Brain microvascular endothelial cell (primary cell): ENCODE measurements at regions not wholly inside any gene's neighbourhood (a gene's known extent, or its start where the extent isn't known, plus 50 kb on each side); places are given as distances from the start of the nearest gene placed in this dataset.

Source experiments
- DNase-seq: peaks from one replicate; pipeline ENCODE4 v3.0.0-alpha.2; 2020
- H3K27ac ChIP-seq: fragments of 250-450 bp; sonication (Bioruptor Pico); 2 replicates; pipeline ENCODE4 v1.5.1; 2020; ENCODE audit warnings: mild to moderate bottlenecking, moderate library complexity
- H3K27me3 ChIP-seq: fragments of 250-450 bp; sonication (Bioruptor Pico); replicated peaks from 2 replicates; pipeline ENCODE4 v1.5.1; 2020; ENCODE audit warnings: mild to moderate bottlenecking
- H3K36me3 ChIP-seq: fragments of 250-450 bp; sonication (Bioruptor Pico); replicated peaks from 2 replicates; pipeline ENCODE4 v1.5.1; 2020; ENCODE audit warnings: mild to moderate bottlenecking
- H3K4me3 ChIP-seq: 2 replicates; pipeline ENCODE4 v1.5.1; 2011; ENCODE audit warnings: low read depth, mild to moderate bottlenecking, control low read depth, low read length, moderate library complexity
- CTCF ChIP-seq: IDR thresholded peaks from 2 replicates; pipeline ENCODE4 v1.5.1; 2011; ENCODE audit warnings: low read depth, mild to moderate bottlenecking, moderate library complexity, low read length, control low read depth, inconsistent platforms; ENCODE audit errors: missing control alignments
- in situ Hi-C: cut with HindIII; loops from 2 replicates; pipeline ENCODE4 v1.10.0; 2017; ENCODE audit warnings: low sequenced_read_pairs, low pct_ligation_motif_present

- H3K4me3 ChIP-seq: no peak overlapping the region
- no peaks in the 10 kb centered on the region for H3K27me3 ChIP-seq
- in situ Hi-C loops: no loop called here
- H3K36me3 ChIP-seq: no peaks in the 10 kb centered on the region
- no peak overlapping the region for H3K27ac ChIP-seq
- TF ChIP-seq CTCF: no peak
- DNase-seq: no peak
These were observed 580.9 kb downstream of the PLCL1 start for GRCh38 chr2:198385326-198385725.

DNA sequence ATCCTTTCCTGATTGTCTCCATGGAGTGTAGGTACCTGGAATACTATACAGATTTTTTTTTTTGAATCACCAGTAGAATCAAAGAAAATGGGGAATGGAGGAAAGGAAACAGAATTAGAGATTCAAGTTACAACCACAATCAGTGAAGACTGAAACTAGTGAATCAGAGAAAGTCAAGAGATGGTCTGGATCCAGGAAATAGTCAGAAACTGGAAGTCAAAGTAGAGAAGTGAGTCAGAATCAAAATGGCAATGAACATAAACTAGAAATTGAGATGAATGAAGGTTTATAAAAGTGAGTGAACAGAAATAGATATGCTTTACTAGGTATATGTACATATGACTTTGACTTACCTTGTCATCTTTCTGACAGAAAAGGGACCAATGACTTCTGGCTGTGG lies 579.0 kb downstream of the PLCL1 start:
- no peak for DNase-seq
- Histone ChIP-seq H3K4me3 (no peak overlapping the region), H3K27ac (no peak overlapping the region), H3K36me3 (no peaks in the 10 kb centered on the region), H3K27me3 (no peaks in the 10 kb centered on the region)
- in situ Hi-C loops: no loop called here
- TF ChIP-seq CTCF: no peak

- Histone ChIP-seq H3K36me3 (no peaks in the 10 kb centered on the region), H3K4me3 (no peak overlapping the region), H3K27ac (no peak overlapping the region), H3K27me3 (no peaks in the 10 kb centered on the region)
- in situ Hi-C loops: no loop called here
- TF ChIP-seq CTCF: no peak
- no peak for DNase-seq
These were observed 578.4 kb downstream of the PLCL1 start for GRCh38 chr2:198382811-198383210.

DNA sequence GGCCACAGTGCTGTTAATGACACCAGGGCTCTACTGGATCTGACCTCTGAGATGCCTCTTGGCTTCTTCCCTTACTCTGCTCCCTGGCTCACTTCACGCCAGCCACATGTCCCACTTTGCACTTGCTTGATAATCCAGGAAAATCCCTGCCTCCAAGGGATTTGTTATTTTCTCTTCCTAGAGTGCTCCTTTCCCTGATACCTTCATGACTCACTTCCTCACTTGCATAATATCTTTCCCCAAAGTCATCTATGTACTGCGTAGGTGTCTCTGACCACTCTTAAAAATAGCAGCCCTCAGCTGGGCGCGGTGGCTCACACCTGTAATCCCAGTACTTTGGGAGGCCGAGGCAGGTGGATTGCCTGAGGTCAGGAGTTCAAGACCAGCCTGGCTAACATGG lies 572.3 kb downstream of the PLCL1 start:
- DNase-seq: no peak
- in situ Hi-C loops: no loop called here

DNA sequence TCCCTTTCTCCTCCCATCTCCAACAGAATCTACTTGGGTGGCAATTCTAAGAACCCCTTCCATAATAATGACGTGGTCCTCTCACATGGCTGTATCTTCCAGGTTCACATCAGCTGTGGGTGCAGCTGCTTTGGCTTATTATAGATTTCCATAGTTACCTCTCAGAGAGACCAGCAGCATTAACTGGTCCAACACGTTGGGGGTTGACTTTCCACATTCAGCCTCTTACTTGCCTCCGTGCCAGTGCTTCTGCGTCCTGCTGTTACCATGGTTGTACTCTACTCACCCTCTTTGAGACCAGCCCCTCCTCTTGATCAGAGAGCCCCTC lies 570.7 kb downstream of the PLCL1 start:
- Histone ChIP-seq H3K36me3 (no peaks in the 10 kb centered on the region), H3K4me3 (no peak overlapping the region), H3K27me3 (no peaks in the 10 kb centered on the region), H3K27ac (no peak overlapping the region)
- in situ Hi-C loops: no loop called here
- no peak for DNase-seq
- TF ChIP-seq CTCF: no peak

More for the DNA sequence above, 572.3 kb downstream of the PLCL1 start:
- H3K4me3 ChIP-seq: no peak overlapping the region
- H3K27me3 ChIP-seq: no peaks in the 10 kb centered on the region
- no peak overlapping the region for H3K27ac ChIP-seq
- no peak for TF ChIP-seq CTCF
- H3K36me3 ChIP-seq: no peaks in the 10 kb centered on the region

DNA sequence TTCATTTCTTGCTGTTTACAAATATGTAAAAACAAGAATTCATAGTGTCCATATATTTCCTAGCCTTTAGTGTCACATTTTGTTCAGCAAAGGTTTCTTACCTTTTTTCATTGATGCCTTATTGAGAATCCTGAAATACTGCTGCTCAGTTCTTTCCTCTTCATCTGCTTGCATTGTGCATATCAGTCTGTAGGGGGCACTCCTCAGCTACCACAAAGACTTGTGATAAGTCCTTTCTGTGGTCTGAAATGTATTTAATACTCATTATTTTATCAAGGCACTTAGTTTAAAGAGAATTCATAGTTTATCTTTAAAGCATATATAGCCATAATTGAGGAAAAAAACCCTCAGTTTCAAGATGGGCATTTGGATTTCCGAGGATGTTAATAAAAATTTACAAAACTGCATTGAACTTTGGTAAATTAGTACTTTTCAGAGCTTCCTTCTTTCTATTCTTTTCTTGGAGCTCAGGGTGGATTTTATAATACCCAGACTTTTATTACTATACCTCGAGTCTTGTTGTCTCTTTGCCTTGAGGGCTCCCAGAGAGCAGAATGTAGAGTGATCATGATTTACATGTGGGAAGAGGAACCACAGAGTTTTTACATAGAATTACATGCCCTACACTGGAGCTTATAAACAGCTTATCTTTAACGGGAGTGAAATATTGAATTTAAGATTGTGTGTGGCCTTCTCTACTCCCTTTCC lies 570.1 kb downstream of the PLCL1 start:
- no peaks in the 10 kb centered on the region for H3K27me3 ChIP-seq
- H3K27ac ChIP-seq: no peak overlapping the region
- peak; percentile 57 for DNase-seq
- peak; percentile 80 for TF ChIP-seq CTCF
- no peak overlapping the region for H3K4me3 ChIP-seq
- H3K36me3 ChIP-seq: no peaks in the 10 kb centered on the region
- in situ Hi-C loops: no loop called here
